Erythroblast (primary cell): ENCODE measurements at regions not wholly inside any gene's neighbourhood (a gene's known extent, or its start where the extent isn't known, plus 50 kb on each side); places are given as distances from the start of the nearest gene placed in this dataset.

ENCODE experiments used
- DNase-seq, 2 experiments: peaks; one replicate each; lab custom pipeline; 2025; lab: John Stamatoyannopoulos, UW
- GATA1 ChIP-seq: IDR thresholded peaks from 2 replicates; pipeline ENCODE4 v1.6.1; 2011; ENCODE audit warnings: low read depth, mild to moderate bottlenecking, control low read depth, low read length, moderate library complexity
- POLR2A ChIP-seq: IDR thresholded peaks from 2 replicates; pipeline ENCODE4 v1.6.1; 2011; ENCODE audit warnings: mild to moderate bottlenecking, low read length

DNA sequence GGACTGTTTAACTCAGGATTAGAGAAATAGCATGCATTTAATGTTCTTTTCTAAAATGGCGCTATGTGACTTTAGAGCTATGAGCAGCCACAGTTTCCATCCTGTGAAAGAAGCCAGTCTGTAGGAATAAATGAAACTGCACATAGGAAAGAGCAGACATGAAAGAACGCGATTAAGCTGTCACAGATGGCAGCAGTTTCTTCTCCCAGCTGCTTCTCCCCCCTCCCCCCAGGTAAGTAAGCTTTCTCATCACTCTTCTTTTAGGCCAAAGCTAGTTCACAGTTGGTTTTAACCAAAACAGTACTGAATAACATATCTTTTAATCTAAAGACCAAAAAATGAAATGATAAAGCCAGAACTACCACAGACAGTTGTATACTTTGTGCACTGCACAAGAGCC is 266.4 kb downstream of the KCNA4 start:
- DNase-seq = no peak
- TF ChIP-seq POLR2A (no peak), GATA1 (no peak)

DNA sequence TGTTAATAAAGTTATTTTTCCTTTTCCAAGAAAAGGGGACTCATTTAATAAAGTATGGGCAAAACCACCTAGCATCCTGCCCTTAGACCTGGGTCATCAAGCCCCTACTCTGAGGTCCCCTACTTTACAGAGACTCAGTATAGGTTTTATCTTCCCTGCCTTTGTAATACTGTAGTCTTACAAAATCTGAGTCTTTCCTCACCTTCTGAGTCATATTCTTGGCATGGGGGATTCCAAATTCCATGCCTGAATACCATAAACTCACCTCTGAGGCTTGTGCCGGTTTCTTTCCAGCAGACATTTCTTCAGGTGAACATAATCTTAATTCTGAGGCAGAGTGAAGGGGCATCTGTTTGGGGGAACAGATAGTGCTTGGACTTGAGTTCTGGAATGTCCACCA is 282.5 kb downstream of the KCNA4 start:
- TF ChIP-seq GATA1 (no peak), POLR2A (no peak)

DNA sequence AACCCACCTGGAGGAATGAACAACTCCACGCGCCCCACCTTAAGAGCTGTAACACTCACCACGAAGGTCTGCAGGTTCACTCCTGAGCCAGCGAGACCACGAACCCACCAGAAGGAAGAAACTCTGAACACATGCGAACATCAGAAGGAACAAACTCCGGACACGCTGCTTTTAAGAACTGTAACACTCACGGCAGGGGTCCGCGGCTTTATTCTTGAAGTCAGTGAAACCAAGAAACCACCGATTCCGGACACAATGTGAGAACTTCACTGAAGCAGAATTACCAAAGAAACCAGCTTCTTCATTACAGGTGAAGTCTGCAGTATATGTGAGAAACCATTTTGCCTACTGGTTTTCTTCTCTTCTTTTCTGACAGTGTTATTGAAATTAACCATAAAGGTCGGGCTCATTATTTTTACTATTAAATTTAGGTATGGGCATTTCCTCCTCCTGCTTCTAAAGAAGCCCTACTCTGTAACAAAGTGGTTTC is 303.0 kb downstream of the KCNA4 start:
- DNase-seq = no peak
- TF ChIP-seq POLR2A (no peak), GATA1 (no peak)

More for the DNA sequence above, 282.5 kb downstream of the KCNA4 start:
- DNase-seq = no peak

DNA sequence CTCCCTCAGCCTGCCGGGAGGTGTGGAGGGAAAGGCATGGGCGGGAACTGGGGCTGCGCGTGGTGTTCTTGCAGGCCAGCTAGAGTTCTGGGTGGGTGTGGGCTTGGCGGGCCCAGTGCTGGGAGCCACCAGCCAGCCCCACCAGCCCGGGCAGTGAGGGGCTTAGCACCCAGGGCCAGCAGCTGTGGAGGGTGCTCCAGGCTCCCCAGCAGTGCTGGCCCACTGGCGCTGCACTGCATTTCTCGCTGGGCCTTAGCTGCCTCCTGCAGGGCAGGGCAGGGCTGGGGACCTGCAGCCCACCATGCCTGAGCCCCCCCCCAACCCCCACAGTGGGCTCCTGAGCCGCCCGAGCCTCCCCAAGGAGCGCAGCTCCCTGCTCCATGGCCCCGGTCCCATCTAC is 304.2 kb downstream of the KCNA4 start:
- TF ChIP-seq GATA1 (no peak), POLR2A (no peak)
- no peak for DNase-seq

DNA sequence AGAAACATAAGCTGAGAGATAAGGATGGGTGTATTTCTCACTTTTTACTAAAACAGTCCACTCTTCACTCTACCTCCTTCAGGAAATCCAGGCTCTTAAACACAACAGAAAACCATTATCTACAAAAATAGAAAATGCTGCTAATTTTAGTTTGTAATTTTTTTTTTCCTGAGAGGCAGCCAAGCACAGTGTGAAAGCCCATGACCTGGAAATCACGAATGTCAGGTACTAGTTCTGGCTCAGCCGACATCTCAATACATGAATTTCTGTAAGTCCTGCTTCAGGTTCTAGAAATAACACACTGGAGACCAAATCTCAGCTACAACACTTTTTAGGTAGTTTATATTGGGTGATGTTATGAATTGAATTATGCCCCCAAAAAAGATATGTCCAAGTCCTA is 308.9 kb downstream of the KCNA4 start:
- DNase-seq = no peak
- TF ChIP-seq POLR2A (no peak), GATA1 (no peak)

DNA sequence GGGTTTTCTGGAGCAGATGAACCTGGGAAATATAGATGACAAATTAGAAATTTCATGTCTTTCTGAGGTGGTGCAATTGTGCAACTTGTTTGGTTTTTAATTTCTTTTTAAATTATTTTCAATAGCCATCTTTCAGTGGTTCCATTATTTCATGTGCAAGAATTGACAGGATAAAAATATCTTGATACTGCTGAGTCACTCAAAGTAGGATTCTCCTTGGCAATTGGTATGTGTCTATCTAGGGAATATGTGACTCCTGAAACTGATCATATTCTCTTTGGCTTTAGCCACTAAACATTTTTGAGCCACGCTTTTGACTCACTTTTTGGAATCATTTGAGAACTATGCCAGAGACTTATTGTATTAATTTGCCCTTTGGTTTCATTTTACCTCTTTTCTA is 331.5 kb downstream of the KCNA4 start:
- TF ChIP-seq POLR2A = no peak
- no peak for TF ChIP-seq GATA1
- DNase-seq = no peak

DNA sequence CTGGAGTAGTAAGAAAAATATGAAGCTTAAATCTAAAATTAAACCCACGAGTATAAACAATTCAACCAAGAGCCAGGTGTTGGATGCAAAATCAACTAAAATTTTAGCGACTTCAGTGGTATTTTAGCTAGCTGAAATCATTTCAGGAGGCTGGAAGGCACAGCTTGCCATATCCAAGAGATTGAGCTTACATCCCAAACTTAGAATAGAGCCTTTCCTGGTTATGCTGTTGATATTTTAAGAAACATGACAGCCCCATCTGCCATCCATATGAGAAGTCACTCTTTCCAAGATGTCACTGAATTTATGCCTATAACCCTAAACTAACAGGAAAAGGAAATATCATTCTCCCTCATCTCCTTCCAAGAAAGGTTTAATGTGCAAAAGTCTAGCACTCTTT is 334.0 kb downstream of the KCNA4 start:
- no peak for DNase-seq
- TF ChIP-seq GATA1 (no peak), POLR2A (no peak)

DNA sequence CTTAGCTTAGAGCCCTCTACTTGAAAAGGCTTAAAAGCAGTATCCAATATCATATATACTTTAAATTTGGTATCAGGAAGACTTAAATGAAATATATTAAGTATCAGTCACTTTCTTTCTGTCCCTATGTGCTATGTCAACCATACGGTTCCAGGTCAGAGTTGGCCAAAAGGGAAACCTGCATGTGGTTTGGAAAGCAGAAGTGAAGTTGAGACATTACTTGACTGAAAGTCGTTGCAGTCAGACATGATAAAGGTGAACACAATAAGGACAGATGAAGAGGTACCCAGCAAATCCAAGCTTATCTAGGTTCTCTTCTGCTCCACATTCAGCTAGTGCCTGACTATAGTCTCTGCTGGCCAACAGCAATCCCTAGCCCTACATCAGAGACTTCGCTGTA is 336.8 kb downstream of the KCNA4 start:
- TF ChIP-seq POLR2A = no peak
- TF ChIP-seq GATA1 = no peak
- DNase-seq = no peak

DNA sequence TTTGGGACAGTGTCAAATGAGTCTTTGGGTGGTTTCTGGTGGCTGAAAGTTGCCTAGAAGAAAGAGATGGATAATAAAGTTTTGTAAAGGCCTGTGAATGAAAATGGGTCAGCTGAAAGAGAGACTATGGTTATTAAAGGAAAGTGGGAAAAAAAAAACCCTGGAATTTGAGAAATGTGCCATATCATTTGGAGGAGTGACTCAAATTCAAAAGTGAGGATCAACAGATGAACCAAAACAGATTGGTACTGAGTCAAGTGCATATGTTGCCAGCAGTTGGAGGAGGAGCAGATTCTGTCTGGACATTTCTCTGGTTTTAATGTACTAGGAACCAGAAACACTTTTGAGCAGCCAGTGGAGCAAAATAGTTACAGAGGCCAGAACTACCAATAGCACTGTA is 339.8 kb downstream of the KCNA4 start:
- TF ChIP-seq POLR2A (no peak), GATA1 (no peak)
- DNase-seq = no peak

DNA sequence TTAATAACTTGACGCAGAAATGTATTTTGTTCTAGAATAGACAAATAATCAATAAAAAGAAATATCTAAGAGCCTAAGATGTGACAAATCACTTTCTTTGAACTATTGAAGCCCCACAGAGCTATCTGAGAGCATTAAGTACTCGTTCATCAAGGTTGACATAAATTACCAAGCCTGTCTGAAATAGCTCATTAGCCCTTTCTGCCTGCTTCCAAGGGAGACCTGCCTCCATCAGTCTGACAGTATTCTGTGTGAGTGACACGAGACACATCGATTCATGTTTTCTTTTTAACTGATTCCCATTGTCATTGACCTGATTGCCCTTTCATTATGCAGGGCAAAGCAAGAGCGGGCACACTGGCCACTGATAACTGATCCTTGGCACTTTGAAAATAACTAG is 347.5 kb downstream of the KCNA4 start:
- DNase-seq = no peak
- no peak for TF ChIP-seq POLR2A
- TF ChIP-seq GATA1 = no peak

DNA sequence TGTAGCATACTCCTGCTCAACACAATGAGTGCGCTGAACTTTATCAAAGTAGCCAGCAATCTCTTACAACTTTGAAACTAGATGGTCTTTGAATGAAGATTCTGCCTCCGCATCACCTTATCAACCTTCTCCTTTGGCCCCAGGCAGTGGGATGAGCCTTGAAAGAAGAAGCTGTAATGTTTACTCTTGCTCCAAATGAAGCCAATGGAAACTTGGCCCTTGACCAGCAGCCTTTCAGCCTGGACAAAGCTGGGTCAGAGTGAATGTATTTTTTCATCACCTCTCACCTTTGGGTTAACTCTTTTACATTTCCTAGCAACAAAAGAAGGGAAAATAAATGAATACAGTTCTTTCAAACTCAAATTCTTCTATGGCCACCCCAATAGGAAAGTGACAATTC is 359.1 kb downstream of the KCNA4 start:
- no peak for TF ChIP-seq GATA1
- TF ChIP-seq POLR2A = no peak
- no peak for DNase-seq

DNA sequence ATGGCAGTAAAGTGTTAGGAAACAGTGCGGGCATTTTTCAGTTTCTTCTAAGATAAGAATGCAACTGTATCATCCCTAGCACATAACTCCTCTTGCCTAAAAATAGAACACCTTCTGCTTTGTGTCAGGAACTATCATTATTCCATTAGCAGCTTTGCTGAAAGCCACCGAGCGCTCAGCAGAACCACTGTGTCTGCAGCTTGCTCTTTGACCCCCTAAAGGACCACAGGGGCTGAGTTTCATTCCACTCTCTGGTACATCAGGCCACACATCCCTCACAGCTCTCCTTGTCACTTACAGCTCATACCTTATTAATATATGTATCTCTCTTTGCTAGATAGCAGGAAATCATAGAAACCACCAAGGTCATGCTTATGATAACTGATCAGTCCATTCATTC is 360.2 kb downstream of the KCNA4 start:
- DNase-seq = no peak
- no peak for TF ChIP-seq POLR2A
- no peak for TF ChIP-seq GATA1

DNA sequence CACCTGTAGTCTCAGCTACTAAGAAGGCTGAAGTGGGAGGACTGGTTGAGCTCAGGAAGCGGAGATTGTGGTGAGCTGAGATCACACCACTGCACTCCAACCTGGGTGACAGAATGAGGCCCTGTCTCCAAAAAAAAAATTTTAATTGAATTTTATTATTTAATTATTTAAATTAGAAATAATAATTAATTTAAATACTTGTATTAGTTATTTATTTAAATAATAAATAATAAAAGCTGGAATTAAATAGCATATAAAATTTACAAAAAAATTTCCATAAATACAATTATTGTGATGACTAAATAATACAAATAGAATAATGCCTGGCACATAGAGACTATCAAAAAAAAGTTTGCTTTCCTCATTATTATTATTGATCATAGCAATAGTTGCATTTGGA is 371.5 kb downstream of the KCNA4 start:
- TF ChIP-seq GATA1 = no peak
- no peak for TF ChIP-seq POLR2A
- no peak for DNase-seq

DNA sequence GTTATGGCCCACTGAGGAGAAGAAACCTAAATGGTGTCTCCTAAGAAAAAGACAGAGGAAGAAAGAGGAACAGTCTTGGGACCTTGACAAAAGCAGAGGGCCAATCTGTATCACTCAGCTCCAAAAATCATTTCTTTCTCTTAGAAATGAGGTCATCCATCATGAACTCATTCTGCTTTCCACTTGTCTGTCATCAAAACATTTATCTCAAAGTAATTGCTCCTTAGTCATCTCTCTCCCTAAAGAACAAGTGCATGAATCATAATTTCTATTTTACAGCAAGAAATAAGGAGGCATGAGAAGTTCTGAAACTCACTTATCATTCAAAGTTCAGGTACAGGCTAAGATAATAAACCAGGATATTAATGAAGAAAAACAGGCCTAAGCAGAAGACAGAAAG is 375.6 kb downstream of the KCNA4 start:
- no peak for DNase-seq
- TF ChIP-seq GATA1 (no peak), POLR2A (no peak)

DNA sequence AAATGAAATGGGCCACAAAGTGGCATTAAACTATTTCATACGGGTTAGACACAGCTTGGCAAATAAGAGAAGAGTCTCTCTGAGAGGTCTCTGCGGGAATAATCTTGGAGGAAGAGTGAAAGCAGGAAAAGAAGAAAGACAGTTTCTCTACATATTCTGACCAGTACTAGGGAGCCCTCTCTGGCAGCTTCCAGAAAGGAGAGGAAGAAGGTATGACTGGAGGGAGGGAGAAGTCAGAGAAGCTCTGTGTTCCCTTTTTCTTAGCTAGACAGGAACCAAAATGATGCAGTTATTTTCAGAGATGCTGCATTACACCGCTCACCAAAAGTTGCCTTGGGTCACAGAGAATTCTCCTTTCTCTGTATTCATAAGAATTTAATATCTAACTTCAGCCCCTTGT is 382.1 kb downstream of the KCNA4 start:
- DNase-seq = no peak

More for the DNA sequence above, 382.1 kb downstream of the KCNA4 start:
- no peak for TF ChIP-seq GATA1
